NCI-H1048 (cell line): ENCODE measurements at regions not wholly inside any gene's neighbourhood (a gene's known extent, or its start where the extent isn't known, plus 50 kb on each side); places are given as distances from the start of the nearest gene placed in this dataset.
"Not testable (repeated sequence)": the region's sequence is repeated elsewhere in the genome, so short reads cannot be mapped to it uniquely, and the experiment has no call there.

Experiments
- DNase-seq: peaks from one replicate; lab custom pipeline; 2025; lab: John Stamatoyannopoulos, UW

GRCh38 chr10:64115908-64116643 is 594.9 kb downstream of the REEP3 start:
- DNase-seq = no peak

DNA sequence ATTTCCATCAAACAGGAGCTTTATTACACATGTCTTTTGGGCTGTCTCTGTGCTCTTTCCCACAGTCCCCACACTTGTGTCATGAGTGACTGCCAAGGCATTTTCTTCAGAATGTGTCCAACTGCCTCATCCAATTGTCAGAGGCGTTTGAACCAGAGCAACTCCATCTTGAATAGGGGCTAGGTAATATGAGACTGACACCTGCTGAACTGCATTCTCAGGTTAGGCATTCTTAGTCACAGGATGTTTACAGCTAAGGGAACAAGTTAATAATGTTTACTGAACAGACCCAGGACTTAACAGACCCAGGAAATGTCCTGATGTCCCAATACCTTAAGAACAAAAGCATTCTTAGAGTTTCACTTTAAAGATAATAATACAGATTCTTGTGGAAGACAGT is 595.5 kb downstream of the REEP3 start:
- DNase-seq = no peak

DNA sequence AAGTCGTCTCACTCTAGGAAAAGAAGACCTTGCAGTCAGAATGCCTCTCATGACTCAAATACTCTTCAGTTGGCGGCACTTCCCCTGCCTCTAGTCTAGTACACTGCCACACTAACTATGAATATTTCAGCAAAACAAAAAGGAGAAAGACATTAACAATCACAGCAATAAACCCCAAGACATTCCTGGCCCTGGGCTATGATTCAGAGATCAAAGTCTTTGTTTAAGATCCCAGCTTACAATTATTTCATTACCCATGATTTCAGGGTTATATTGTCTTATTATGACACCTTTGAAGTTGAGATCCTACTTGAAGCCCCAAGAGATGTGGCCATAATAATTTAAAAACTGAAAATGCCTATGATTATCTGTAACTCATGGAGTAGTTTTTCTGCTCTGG is 597.5 kb downstream of the REEP3 start:
- DNase-seq = no peak

DNA sequence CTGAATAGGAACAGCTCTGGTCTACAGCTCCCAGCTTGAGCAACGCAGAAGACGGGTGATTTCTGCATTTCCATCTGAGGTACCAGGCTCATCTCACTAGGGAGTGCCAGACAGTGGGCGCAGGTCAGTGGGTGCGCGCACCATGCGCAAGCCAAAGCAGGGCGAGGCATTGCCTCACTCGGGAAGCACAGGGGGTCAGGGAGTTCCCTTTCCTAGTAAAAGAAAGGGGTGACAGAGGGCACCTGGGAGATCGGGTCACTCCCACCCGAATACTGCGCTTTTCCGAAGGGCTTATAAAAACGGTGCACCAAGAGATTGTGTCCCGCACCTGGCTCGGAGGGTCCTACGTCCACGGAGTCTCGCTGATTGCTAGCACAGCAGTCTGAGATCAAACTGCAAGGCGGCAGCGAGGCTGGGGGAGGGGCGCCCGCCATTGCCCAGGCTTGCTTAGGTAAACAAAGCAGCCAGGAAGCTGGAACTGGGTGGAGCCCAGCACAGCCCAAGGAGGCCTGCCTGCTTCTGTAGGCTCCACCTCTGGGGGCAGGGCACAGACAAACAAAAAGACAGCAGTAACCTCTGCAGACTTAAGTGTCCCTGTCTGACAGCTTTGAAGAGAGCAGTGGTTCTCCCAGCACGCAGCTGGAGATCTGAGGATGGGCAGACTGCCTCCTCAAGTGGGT is 599.2 kb downstream of the REEP3 start:
- not testable (repeated sequence) for DNase-seq

DNA sequence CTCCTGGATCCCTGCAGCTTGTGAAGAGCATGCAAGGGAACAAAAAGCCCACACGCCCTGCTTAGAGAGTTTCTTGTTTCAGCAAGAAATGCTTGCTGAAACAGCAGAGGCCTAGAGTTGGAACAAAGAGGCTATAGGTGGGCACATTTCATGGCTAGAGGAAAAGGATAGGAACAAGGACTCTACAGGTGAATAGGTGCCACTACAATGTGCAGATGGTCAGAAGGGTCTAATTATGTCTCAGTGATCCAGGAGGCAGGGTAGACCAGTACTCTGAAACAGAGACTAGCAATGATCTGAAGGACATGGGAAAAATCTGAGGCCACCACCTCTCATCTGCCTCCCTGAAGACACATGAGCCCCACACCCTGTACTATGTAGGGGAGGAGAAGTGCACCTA is 609.0 kb downstream of the REEP3 start:
- DNase-seq = no peak

- DNase-seq = no peak
Measured at GRCh38 chr10:64134676-64135075, 613.5 kb downstream of the REEP3 start.

DNA sequence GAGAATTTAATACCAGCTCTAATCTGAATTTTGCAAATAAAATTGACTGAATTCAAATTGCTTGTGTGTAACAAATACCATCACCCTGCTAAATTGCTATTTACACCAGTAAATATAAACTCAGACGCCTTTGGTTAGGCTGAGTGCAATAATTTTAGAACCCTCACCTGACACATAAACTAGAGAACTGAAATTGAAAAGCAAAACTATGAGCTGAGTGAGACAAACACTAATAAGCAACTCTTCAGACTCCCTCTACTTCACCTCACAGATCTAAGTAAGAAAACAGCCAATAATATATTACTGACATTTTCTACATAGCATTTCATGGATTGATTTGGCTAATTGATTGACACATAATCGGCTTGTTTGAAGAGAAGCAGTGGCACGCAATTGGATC is 621.2 kb downstream of the REEP3 start:
- DNase-seq = no peak

- no peak for DNase-seq
Measured at GRCh38 chr10:64148607-64149006, 627.4 kb downstream of the REEP3 start.

DNA sequence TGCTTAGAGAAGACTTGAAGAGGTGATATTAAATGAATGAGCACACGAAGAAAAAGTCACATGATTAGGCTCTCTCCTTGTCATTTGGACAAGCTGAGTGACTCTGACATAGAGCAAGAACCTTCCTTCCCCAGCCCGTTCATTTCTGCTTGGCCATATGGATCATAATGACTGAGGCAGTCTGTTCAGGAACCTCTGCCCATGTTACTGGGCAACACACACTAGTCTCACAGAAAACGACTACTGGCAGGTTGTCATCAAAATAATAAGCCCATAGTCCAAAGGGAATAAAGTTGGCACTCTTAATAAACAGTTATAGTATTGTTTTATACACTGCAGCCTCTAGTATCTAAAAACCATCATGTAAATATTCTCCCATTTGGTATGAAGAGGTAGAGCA is 635.0 kb downstream of the REEP3 start:
- DNase-seq = no peak

GRCh38 chr10:64158551-64158950 is 637.4 kb downstream of the REEP3 start:
- no peak for DNase-seq

GRCh38 chr10:64159910-64160872 is 639.0 kb downstream of the REEP3 start:
- DNase-seq = no peak

DNA sequence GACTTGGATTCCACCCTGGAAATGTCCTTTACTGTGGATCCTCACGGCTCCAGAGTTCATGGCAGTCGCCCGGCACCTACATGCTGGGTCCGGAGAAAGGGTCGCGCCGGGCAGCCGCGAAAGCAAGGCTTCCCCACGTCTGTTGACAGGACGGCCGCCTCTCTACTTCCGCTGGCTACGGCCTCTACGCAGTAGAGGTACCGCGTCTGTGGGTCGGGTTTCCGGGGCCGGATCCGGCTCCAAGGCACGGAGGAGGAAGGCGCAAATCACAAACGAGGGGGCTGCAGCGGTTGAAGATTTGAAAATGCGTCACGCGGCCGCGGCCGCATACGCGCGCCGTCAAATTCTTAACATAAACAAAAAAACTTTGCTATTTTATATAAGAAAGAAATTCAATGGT is 649.6 kb downstream of the REEP3 start:
- DNase-seq = no peak

- no peak for DNase-seq
Measured at GRCh38 chr10:64173826-64174225, 652.6 kb downstream of the REEP3 start.

- no peak for DNase-seq
Measured at GRCh38 chr10:64174666-64175255, 653.6 kb downstream of the REEP3 start.

GRCh38 chr10:64175271-64175962 is 654.2 kb downstream of the REEP3 start:
- DNase-seq = no peak

DNA sequence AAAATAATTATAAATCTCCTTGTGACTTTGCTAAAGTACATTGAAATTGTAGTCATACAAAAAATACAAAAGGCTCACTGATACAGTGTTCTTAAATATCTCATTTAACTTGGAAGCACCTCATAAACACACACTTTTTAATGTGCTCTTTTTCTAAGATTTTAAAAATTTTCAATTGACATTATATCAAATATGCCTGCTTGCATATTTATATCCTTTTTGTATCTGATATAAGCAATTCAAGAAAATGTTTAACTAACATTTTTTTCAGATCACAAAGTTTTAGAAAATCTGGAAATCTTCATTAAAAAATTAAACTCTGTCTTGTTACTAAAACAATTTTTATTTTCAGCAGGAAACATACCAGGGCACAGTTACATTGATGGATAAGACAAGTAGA is 661.5 kb downstream of the REEP3 start:
- no peak for DNase-seq

DNA sequence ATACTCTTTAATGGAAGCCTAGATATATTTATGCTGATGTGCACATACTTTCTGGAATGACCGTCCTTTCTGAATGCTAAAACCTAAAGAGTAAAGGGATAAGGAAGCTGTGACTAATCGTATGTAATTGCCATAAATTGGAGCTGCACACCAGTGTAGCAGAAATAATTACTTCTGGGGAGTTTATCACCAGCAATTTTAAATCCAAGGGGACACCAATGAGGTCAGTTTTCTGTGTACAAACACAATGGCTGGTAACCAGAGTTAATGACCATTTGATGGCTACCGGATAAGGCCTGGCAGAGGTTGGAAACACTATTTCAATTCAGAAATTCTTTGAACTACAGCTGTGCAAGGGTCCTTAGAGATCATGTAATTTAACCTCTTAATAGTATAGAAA is 670.1 kb downstream of the REEP3 start:
- no peak for DNase-seq

GRCh38 chr10:64196638-64197315 is 675.6 kb downstream of the REEP3 start:
- no peak for DNase-seq

DNA sequence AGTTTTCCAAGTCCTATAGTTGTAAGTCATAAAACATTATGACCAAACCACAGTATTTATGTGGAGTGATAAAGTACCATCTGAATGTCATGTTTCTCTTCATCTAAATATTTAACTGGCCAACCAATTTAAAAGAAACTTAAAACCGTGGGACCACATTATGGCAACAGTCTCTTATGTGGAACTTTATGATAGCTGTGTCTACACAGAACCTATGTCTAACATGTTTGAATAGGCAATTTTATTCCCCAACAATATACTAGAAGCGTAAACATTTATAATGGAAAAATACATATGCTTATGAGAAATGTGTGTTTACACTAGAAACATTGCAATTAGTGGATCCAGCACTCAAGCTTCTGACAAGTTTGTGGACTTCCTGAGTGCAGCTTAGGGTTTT is 680.7 kb downstream of the REEP3 start:
- no peak for DNase-seq

DNA sequence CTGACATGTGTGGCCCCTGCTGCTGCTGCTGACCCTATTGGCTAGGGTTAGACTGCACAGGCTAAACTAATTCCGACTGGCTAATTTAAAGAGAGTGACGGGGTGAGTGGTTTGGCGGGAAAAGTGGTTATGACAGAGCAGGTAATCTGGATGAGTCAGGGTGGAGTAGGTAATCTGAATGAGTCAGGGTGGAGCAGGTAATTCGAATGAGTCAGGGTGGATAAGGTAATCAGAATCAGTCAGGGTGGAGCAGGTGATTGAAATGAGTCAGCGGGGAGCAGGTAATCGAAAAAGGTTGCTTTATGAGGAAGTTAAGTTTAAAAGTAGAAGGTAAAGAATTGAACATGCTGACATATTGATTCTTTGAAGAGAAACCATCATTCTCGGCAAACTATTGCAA is 683.3 kb downstream of the REEP3 start:
- DNase-seq = not testable (repeated sequence)

DNA sequence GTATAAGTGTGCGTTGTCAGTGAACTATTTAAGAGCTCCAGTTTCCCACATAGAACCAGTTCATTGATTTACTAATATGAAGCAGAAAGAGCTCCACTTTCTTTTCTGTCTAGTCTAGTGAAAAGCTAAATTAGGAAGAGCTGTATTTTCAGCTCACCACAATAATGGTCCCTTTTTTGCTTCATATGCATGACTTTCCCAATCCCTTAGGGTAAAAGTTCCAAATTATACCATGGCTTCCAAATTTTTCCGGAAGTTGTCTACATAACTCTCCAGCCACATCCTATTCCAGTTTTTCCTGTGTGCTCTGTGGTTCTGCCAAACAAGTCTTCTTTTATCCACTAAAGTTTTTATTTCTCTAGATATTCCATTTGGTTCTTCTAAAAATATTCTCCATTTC is 685.2 kb downstream of the REEP3 start:
- no peak for DNase-seq
